ENCODE measurements at regions not wholly inside any gene's neighbourhood (a gene's known extent, or its start where the extent isn't known, plus 50 kb on each side); places are given as distances from the start of the nearest gene placed in this dataset.
"Not testable (repeated sequence)": the region's sequence is repeated elsewhere in the genome, so short reads cannot be mapped to it uniquely, and the experiment has no call there.

GRCh38 chr10:57890691-57891090 is 377.0 kb downstream of the IPMK start:
- no peak overlapping the region for H3K27ac ChIP-seq (ENCODE audit: low read depth, low read length, poor library complexity, severe bottlenecking)
- H3K4me3 ChIP-seq (ENCODE audit: low read depth, low read length, poor library complexity, severe bottlenecking): no peak overlapping the region
- intact Hi-C loops (cut with micrococcal nuclease; ENCODE audit: unreplicated experiment): no loop called here
- ChIA-PET POLR2A (ENCODE audit: low non-redundant PET) (no interaction called here), CTCF (no interaction called here)
- DNase-seq (ENCODE audit: low spot score): no peak
- H3K4me1 ChIP-seq (ENCODE audit: insufficient read depth, low read length, poor library complexity, severe bottlenecking): no peaks in the 10 kb centered on the region
- H3K27me3 ChIP-seq (replicated peaks; ENCODE audit: insufficient read depth, low read depth, low read length, poor library complexity): no peaks in the 10 kb centered on the region
- H3K36me3 ChIP-seq (ENCODE audit: insufficient read depth, low read length, poor library complexity, severe bottlenecking): no peaks in the 10 kb centered on the region
- TF ChIP-seq EZH2 (IDR thresholded peaks at IDR 0.05; ENCODE audit: borderline replicate concordance, low read depth, low read length, poor library complexity, severe bottlenecking) (no peak), CTCF (conservative IDR thresholded peaks at IDR 0.05; ENCODE audit: low read depth, low read length) (no peak)
- BruUV-seq (replicated peaks): no TSS peak
- H3K9me3 ChIP-seq (ENCODE audit: low read depth, low read length, poor library complexity, severe bottlenecking): no peaks in the 10 kb centered on the region

- intact Hi-C loops (cut with micrococcal nuclease; ENCODE audit: unreplicated experiment); H3K36me3 ChIP-seq (ENCODE audit: insufficient read depth, low read length, poor library complexity, severe bottlenecking); H3K27me3 ChIP-seq (replicated peaks; ENCODE audit: insufficient read depth, low read depth, low read length, poor library complexity); CTCF ChIA-PET; DNase-seq (ENCODE audit: low spot score); H3K27ac ChIP-seq (ENCODE audit: low read depth, low read length, poor library complexity, severe bottlenecking); BruUV-seq (replicated peaks); H3K4me1 ChIP-seq (ENCODE audit: insufficient read depth, low read length, poor library complexity, severe bottlenecking); POLR2A ChIA-PET (ENCODE audit: low non-redundant PET); H3K9me3 ChIP-seq (ENCODE audit: low read depth, low read length, poor library complexity, severe bottlenecking); H3K4me3 ChIP-seq (ENCODE audit: low read depth, low read length, poor library complexity, severe bottlenecking): not testable (repeated sequence)
Measured at GRCh38 chr10:57885618-57885968, 382.1 kb downstream of the IPMK start.

- Histone ChIP-seq H3K9me3 (ENCODE audit: low read depth, low read length, poor library complexity, severe bottlenecking) (no peaks in the 10 kb centered on the region), H3K27me3 (replicated peaks; ENCODE audit: insufficient read depth, low read depth, low read length, poor library complexity) (no peaks in the 10 kb centered on the region), H3K27ac (ENCODE audit: low read depth, low read length, poor library complexity, severe bottlenecking) (no peak overlapping the region), H3K36me3 (ENCODE audit: insufficient read depth, low read length, poor library complexity, severe bottlenecking) (no peaks in the 10 kb centered on the region), H3K4me1 (ENCODE audit: insufficient read depth, low read length, poor library complexity, severe bottlenecking) (no peaks in the 10 kb centered on the region), H3K4me3 (ENCODE audit: low read depth, low read length, poor library complexity, severe bottlenecking) (no peak overlapping the region)
- ChIA-PET CTCF (no interaction called here), POLR2A (ENCODE audit: low non-redundant PET) (no interaction called here)
- no peak for DNase-seq (ENCODE audit: low spot score)
- intact Hi-C loops (cut with micrococcal nuclease; ENCODE audit: unreplicated experiment): no loop called here
- no peak for TF ChIP-seq CTCF (conservative IDR thresholded peaks at IDR 0.05; ENCODE audit: low read depth, low read length)
- no peak for TF ChIP-seq EZH2 (IDR thresholded peaks at IDR 0.05; ENCODE audit: borderline replicate concordance, low read depth, low read length, poor library complexity, severe bottlenecking)
- no TSS peak for BruUV-seq (replicated peaks)
Measured at GRCh38 chr10:57884965-57885617, 382.6 kb downstream of the IPMK start.

- no peak for DNase-seq (ENCODE audit: low spot score)
- BruUV-seq (replicated peaks): no TSS peak
- no peaks in the 10 kb centered on the region for H3K27me3 ChIP-seq (replicated peaks; ENCODE audit: insufficient read depth, low read depth, low read length, poor library complexity)
- POLR2A ChIA-PET (ENCODE audit: low non-redundant PET): no interaction called here
- no peak for TF ChIP-seq EZH2 (IDR thresholded peaks at IDR 0.05; ENCODE audit: borderline replicate concordance, low read depth, low read length, poor library complexity, severe bottlenecking)
- no peak for TF ChIP-seq CTCF (conservative IDR thresholded peaks at IDR 0.05; ENCODE audit: low read depth, low read length)
- no peaks in the 10 kb centered on the region for H3K36me3 ChIP-seq (ENCODE audit: insufficient read depth, low read length, poor library complexity, severe bottlenecking)
- H3K4me1 ChIP-seq (ENCODE audit: insufficient read depth, low read length, poor library complexity, severe bottlenecking): no peaks in the 10 kb centered on the region
- H3K4me3 ChIP-seq (ENCODE audit: low read depth, low read length, poor library complexity, severe bottlenecking): no peak overlapping the region
- intact Hi-C loops (cut with micrococcal nuclease; ENCODE audit: unreplicated experiment): no loop called here
- CTCF ChIA-PET: no interaction called here
- H3K9me3 ChIP-seq (ENCODE audit: low read depth, low read length, poor library complexity, severe bottlenecking): no peaks in the 10 kb centered on the region
- no peak overlapping the region for H3K27ac ChIP-seq (ENCODE audit: low read depth, low read length, poor library complexity, severe bottlenecking)
Measured at GRCh38 chr10:57884407-57884806, 383.3 kb downstream of the IPMK start.
